ENCODE measurements at regions not wholly inside any gene's neighbourhood (a gene's known extent, or its start where the extent isn't known, plus 50 kb on each side); places are given as distances from the start of the nearest gene placed in this dataset.

DNA sequence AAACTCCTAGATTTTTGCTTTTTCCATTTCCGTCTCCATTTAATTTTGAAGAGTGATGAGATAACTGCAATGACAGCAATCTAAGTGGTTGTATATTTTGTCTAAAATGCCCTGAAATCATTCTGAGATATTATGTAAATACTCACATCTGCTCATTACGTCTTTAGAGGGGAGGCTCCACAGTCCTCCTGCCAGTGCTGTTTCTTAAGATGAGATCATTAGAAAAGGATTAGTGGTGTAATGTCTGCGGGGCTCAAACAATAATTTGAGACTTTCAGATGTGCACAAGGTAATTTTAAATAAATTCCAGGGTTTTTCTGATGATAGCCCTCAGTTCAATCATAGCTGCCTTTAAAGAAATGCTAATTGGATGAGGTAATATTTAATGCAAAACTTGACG is 437.9 kb downstream of the FOXO1 start:
- TF ChIP-seq, protein P1, sequence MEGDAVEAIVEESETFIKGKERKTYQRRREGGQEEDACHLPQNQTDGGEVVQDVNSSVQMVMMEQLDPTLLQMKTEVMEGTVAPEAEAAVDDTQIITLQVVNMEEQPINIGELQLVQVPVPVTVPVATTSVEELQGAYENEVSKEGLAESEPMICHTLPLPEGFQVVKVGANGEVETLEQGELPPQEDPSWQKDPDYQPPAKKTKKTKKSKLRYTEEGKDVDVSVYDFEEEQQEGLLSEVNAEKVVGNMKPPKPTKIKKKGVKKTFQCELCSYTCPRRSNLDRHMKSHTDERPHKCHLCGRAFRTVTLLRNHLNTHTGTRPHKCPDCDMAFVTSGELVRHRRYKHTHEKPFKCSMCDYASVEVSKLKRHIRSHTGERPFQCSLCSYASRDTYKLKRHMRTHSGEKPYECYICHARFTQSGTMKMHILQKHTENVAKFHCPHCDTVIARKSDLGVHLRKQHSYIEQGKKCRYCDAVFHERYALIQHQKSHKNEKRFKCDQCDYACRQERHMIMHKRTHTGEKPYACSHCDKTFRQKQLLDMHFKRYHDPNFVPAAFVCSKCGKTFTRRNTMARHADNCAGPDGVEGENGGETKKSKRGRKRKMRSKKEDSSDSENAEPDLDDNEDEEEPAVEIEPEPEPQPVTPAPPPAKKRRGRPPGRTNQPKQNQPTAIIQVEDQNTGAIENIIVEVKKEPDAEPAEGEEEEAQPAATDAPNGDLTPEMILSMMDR (IDR thresholded peaks at IDR 0.05), result no peak

DNA sequence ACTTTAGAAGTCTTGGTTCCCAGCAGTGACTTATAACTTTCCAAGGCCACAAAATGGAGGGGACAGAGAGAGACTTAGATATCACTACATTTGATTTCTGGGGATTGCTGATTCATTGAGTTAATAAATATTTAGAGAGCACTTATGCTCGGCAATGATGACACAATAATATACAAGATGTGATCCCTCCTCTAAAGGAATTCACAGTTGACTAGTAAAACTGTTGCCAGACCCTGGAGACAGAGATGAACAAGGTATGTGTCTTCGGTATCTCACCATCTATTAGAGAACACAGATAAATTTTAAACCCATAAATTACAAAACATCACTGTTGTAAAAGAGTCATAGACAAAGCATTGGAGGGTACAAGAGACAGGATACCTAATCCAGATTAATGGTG is 437.5 kb downstream of the FOXO1 start:
- TF ChIP-seq, protein P1 (IDR thresholded peaks at IDR 0.05), result no peak

DNA sequence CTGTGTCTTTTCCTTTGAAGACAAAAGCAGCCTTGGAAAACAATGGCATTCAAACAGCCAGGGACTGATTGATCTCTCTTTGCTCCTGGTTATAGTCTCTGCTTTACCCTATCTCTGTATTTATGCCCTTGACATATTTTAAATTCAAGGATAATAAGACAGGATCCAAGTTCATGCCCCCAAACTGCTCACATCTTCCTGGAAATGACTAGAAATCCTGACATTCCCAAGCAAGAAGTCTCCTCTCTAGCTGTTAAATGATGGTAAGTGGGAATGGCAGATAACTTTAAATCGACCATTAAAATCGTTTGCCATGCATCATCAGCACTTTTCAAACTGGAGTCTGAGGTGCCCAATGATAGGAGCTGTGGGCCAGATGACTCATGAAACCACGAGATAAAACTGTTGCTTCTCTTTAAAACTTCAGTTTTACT is 435.6 kb downstream of the FOXO1 start:
- TF ChIP-seq, protein P1 (IDR thresholded peaks at IDR 0.05), result no peak

DNA sequence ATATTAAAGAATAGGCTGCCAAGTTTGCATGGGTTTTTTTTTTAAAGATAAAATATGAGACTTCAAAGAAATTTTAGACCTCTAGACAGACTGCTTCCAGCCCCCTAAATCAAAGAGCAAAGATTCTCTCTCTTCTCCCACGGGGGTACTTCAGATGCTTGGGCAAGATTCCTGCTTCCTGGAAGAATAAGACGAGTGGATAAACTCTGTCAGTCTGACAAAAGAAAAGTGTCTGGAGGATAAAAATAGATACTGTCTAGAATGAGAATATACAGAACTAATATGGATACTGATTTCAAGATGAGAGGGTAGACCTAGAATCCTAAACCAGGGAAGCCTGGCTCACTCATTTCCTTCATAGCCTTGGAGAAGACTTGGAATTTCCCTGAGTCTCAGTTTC is 435.1 kb downstream of the FOXO1 start:
- TF ChIP-seq, protein P1 (IDR thresholded peaks at IDR 0.05), result no peak

DNA sequence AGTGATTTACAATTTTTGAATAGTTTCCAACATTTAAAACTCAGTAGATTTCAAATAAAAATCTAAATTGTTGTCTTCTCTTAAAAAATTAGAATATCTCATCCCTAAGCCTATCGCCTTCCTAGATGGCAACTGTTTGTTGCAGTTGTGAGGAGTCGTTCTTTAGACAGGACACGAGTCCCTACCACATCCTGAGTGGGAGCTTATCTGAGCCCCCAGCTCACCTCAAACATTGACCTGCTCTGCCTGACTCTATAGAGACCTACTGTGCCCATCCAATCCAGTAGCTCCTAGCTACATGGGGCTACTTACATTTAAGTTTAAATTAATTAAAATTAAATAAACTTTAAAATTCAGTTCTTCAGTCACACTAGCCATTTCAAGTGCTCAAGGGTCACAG is 434.7 kb downstream of the FOXO1 start:
- TF ChIP-seq, protein P1 (IDR thresholded peaks at IDR 0.05), result no peak

DNA sequence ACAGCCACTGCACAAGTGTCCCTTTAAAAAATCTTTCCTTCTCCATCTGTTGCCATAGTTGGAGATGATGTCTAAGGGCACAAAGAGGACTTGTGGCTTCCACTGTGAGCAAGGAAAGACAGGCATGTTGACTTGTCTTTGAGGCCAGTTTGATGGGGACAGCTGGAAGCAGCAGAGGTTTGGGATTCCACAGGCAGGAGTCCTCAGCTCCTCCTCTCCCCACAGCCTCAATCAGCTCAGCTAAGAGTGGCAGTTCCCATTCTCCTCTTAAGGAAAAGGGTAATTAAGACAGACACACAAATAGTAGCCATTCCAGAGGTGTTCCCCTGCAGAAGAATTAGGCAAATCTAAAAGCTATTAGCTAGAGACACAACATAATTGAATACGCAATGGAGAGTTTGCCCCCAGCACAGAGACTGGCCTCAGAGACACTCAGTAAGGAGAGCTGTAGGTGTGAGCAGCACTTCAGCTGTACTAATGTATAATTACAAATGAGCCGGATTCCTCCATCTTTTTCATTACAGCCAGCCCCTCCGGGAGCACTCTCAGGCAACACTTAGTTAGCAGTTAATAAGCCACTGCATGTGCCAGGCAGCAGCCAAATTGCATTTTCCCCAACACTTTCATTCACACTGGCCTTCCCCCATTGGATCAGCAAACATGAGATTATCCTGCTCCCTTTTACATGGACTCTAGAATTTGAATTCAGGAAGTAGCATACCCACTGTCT is 434.0 kb downstream of the FOXO1 start:
- TF ChIP-seq, protein P1 (IDR thresholded peaks at IDR 0.05), result no peak

DNA sequence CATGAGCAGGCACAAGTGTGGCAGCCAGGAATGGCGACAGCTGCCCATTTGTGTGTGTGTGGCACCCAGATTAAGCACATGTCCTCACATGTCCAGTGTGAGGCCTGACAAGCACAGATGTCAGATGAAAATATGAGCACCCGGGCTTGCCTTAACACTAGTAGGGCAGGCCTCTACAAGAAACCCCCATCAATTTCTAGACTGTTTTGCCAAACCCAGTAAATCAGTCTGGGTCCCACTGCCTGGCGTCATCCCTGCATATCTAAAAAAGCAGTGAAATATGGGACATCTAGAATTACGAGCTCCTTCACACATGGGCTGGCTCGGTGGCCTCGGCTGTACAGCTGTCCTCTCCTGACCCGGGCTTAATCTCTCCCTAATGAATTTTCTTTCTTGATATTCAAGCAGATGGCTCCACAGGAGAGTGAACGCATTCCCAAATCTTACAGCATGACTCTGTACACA is 432.7 kb downstream of the FOXO1 start:
- TF ChIP-seq, protein P1 (IDR thresholded peaks at IDR 0.05), result no peak
